ENCODE measurements at regions not wholly inside any gene's neighbourhood (a gene's known extent, or its start where the extent isn't known, plus 50 kb on each side); places are given as distances from the start of the nearest gene placed in this dataset.
A peak's percentile ranks its signal among the peaks of the same experiment; 100 is the strongest.

DNA sequence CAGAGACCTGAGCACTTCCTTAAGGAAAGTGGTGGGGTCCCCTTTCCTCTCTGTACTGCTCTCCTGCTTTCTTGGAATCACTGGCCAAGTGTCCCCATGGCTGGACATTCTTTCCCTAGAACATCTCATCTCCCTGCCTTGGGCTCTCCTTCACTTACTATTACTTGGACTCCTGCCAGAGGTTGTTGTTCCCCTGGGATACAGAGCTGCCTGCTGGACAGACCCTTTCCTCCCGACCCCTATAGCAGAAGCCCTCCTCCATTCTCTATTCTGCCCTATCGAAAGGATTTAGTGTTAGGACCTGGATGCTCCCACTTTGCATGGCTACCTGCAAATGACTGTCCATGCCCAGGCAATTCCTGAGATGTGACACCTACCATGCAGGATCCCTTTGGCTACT, 164.3 kb upstream of the PODXL start:
- WGBS: 81% methylated on average over 2 of the region's 2 CpGs
- Histone ChIP-seq H3K4me3 (no peak overlapping the region), H3K27me3 (no peaks in the 10 kb centered on the region), H3K9me3 (no peaks in the 10 kb centered on the region), H3K4me1 (no peaks in the 10 kb centered on the region), H3K27ac (no peak overlapping the region), H3K36me3 (no peaks in the 10 kb centered on the region)
- no peak for DNase-seq (ENCODE audit: low spot score in 2 of 2)
- no peak for TF ChIP-seq POLR2AphosphoS5 (IDR thresholded peaks at IDR 0.05)
- TF ChIP-seq CTCF (IDR thresholded peaks at IDR 0.05): no peak
- TF ChIP-seq POLR2A (IDR thresholded peaks at IDR 0.05): no peak
- no peak for TF ChIP-seq EP300 (IDR thresholded peaks at IDR 0.05)

DNA sequence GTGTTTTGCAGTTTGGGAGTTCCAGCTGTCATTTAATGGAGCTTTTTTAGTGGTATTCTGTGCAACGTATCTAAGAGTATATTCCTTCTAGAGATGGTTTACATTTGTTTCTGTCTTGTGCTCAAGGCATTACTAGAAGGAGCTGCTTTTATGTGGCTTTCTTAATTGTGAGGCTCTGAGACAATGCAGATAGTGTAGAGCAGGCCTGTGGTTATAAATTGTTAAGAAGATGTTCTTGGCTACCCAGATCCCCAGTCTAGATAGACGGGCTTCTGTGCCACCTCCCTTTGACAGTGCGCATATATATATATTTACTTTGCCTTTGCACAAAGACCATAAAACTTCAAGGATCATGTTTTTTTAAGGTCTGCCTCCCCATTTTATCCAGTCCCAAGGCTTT, 160.8 kb upstream of the PODXL start:
- no peak for DNase-seq (ENCODE audit: low spot score in 2 of 2)
- Histone ChIP-seq H3K4me1 (no peaks in the 10 kb centered on the region), H3K9me3 (no peaks in the 10 kb centered on the region), H3K27ac (no peak overlapping the region), H3K27me3 (no peaks in the 10 kb centered on the region), H3K4me3 (no peak overlapping the region), H3K36me3 (no peaks in the 10 kb centered on the region)
- TF ChIP-seq POLR2AphosphoS5 (IDR thresholded peaks at IDR 0.05): no peak
- no peak for TF ChIP-seq EP300 (IDR thresholded peaks at IDR 0.05)
- no peak for TF ChIP-seq POLR2A (IDR thresholded peaks at IDR 0.05)
- no peak for TF ChIP-seq CTCF (IDR thresholded peaks at IDR 0.05)
- 71% methylated on average over 3 of the region's 3 CpGs for WGBS

DNA sequence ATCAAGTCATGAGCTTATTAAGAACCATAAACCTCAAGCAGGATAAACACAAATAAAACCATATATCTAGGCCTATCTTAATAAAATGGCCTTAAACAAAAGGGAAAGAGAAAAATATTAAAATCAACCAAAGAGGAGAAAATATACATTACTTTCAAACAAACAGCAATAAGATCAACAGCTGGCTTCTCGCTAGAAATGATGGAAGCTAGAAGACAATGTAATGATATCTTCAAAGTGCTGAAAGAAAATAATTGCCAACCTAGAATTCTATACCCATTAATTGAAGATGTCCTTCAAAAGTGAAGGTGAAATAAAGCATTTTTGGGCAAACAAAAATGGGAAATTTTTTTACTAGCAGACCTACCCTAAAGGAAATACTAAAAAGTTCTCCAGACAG, 142.9 kb upstream of the PODXL start:
- 95% methylated on average over 1 of the region's 1 CpG for WGBS
- DNase-seq (ENCODE audit: low spot score in 2 of 2): no peak
- Histone ChIP-seq H3K4me3 (no peak overlapping the region), H3K27me3 (peaks cover under 1% of the 10 kb centered on the region), H3K27ac (no peak overlapping the region), H3K36me3 (no peaks in the 10 kb centered on the region), H3K4me1 (no peaks in the 10 kb centered on the region), H3K9me3 (peaks cover 9% of the 10 kb centered on the region)
- no peak for TF ChIP-seq EP300 (IDR thresholded peaks at IDR 0.05)
- no peak for TF ChIP-seq POLR2AphosphoS5 (IDR thresholded peaks at IDR 0.05)
- no peak for TF ChIP-seq POLR2A (IDR thresholded peaks at IDR 0.05)
- no peak for TF ChIP-seq CTCF (IDR thresholded peaks at IDR 0.05)

- Histone ChIP-seq H3K9me3 (no peaks in the 10 kb centered on the region), H3K4me3 (no peak overlapping the region), H3K4me1 (peaks cover 15% of the 10 kb centered on the region), H3K36me3 (no peaks in the 10 kb centered on the region), H3K27ac (no peak overlapping the region), H3K27me3 (peaks cover 57% of the 10 kb centered on the region)
- no peak for DNase-seq (ENCODE audit: low spot score in 2 of 2)
- 44% methylated on average over 17 of the region's 30 CpGs for WGBS
- TF ChIP-seq CTCF (IDR thresholded peaks at IDR 0.05): peak; percentile 17 to 77
- no peak for TF ChIP-seq POLR2AphosphoS5 (IDR thresholded peaks at IDR 0.05)
These were observed 135.9 kb upstream of the PODXL start for GRCh38 chr7:131692131-131692960.

DNA sequence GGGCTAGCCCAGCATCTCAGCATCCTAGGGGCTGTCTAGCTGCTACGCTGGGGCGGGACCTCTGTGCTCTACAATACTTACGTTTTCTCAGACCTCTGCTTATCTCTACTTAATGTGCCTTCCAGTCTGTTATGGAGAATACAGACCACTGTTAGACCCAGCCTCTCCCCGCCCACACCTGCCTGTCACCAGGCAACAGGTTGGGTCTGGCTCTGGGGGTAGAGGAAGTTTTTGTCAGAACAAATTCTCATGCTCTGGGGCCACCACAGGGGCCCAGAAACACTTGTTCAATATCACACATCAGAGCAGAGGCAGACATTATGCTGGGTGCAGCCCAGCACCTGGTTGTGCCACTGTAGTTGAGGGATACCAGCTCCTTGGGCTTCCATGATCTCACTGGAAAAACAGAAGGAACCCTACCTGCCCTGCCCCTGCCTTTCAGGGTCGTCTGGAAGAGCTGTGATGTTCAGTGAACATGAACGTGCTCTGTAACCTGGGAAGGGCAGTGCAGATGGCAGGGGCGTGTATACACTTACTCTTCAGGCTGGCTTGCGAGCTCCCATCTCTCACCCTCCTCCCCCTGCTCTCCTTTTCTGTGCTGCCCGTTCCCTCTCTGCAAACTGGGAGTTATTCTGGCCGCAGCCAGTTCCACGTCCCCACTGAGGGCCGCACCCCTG, 135.2 kb upstream of the PODXL start:
- H3K27me3 ChIP-seq: peaks cover 60% of the 10 kb centered on the region

More for the DNA sequence above, 135.2 kb upstream of the PODXL start:
- Histone ChIP-seq H3K36me3 (no peaks in the 10 kb centered on the region), H3K4me1 (peaks cover 15% of the 10 kb centered on the region), H3K4me3 (no peak overlapping the region), H3K9me3 (no peaks in the 10 kb centered on the region), H3K27ac (no peak overlapping the region)
- no peak for DNase-seq (ENCODE audit: low spot score in 2 of 2)
- 43% methylated on average over 11 of the region's 12 CpGs for WGBS
- TF ChIP-seq POLR2A (IDR thresholded peaks at IDR 0.05): no peak
- TF ChIP-seq POLR2AphosphoS5 (IDR thresholded peaks at IDR 0.05): no peak
- no peak for TF ChIP-seq EP300 (IDR thresholded peaks at IDR 0.05)
- TF ChIP-seq CTCF (IDR thresholded peaks at IDR 0.05): no peak
